ENCODE measurements at regions not wholly inside any gene's neighbourhood (a gene's known extent, or its start where the extent isn't known, plus 50 kb on each side); places are given as distances from the start of the nearest gene placed in this dataset.

DNA sequence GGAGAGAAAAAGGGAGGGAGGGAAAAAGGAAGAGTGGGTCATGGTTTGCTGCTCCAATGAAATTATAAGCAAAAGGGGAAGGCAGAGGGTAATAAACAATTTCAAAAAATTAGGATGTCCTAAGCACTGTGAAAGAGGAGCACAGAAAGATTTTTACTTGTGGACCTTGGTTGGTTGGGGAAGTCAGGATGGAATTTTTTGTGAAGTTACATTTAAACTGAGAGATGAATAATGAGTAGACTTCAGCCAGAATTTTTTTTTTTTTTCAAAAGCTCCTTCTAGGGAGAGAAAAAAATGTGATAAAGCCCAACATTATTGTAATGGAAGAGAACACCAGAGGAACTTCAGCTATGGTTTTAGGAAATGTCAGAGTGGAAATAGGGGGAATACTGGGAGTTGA is 515.9 kb upstream of the PAPPA start:
- H3K27ac ChIP-seq (ENCODE audit: low read depth, low read length) = no peak overlapping the region
- H3K36me3 ChIP-seq (ENCODE audit: control insufficient read depth, insufficient read depth, low read length) = no peaks in the 10 kb centered on the region
- no peak overlapping the region for H3K9ac ChIP-seq (ENCODE audit: low read length)
- H3K27me3 ChIP-seq (ENCODE audit: control insufficient read depth, insufficient read depth, low read length) = no peaks in the 10 kb centered on the region
- no peaks in the 10 kb centered on the region for H3K4me1 ChIP-seq (ENCODE audit: control insufficient read depth, insufficient read depth, low read length)
- no peak overlapping the region for H3K4me3 ChIP-seq (ENCODE audit: low read length)

DNA sequence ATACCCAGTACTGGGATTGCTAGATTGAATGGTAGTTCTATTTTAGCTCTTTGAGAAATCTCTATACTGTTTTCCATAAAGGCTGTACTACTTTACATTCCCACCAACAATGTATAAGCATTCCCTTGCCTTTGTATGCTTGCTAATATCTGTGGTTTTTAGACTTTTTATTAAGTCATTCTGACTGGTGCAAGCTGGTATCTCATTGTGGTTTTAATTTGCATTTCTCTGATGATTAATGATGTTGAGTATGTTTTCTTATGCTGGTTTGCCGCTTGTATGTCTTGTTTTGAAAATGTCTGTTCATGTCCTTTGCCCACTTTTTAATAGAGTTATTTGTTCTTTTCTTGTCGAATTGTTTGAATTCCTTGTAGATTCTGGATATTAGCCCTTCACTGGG is 512.7 kb upstream of the PAPPA start:
- Histone ChIP-seq H3K9ac (ENCODE audit: low read length) (no peak overlapping the region), H3K27me3 (ENCODE audit: control insufficient read depth, insufficient read depth, low read length) (no peaks in the 10 kb centered on the region), H3K4me1 (ENCODE audit: control insufficient read depth, insufficient read depth, low read length) (no peaks in the 10 kb centered on the region), H3K27ac (ENCODE audit: low read depth, low read length) (no peak overlapping the region), H3K4me3 (ENCODE audit: low read length) (no peak overlapping the region), H3K36me3 (ENCODE audit: control insufficient read depth, insufficient read depth, low read length) (no peaks in the 10 kb centered on the region)

DNA sequence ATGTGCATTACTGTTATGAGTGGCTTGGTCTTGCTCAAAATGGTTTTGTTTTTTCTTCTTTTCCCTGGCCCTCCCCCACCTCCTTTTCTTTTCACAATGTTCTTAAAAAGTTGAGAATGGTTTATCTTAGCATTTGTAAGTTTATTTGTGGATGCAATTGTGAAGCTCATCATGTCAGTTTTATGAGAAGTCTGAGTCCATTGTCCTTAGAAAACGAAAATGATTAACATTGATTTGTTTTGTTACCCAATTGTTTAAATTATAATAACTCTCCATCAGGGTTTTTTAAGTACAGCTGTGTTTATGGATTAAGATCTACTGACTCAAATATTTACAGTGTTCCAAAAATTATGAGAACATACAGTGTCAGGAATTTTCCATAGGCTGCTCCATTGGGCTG is 511.3 kb upstream of the PAPPA start:
- no peaks in the 10 kb centered on the region for H3K4me1 ChIP-seq (ENCODE audit: control insufficient read depth, insufficient read depth, low read length)
- no peak overlapping the region for H3K9ac ChIP-seq (ENCODE audit: low read length)
- no peaks in the 10 kb centered on the region for H3K27me3 ChIP-seq (ENCODE audit: control insufficient read depth, insufficient read depth, low read length)
- no peak overlapping the region for H3K4me3 ChIP-seq (ENCODE audit: low read length)
- no peaks in the 10 kb centered on the region for H3K36me3 ChIP-seq (ENCODE audit: control insufficient read depth, insufficient read depth, low read length)
- H3K27ac ChIP-seq (ENCODE audit: low read depth, low read length) = no peak overlapping the region

DNA sequence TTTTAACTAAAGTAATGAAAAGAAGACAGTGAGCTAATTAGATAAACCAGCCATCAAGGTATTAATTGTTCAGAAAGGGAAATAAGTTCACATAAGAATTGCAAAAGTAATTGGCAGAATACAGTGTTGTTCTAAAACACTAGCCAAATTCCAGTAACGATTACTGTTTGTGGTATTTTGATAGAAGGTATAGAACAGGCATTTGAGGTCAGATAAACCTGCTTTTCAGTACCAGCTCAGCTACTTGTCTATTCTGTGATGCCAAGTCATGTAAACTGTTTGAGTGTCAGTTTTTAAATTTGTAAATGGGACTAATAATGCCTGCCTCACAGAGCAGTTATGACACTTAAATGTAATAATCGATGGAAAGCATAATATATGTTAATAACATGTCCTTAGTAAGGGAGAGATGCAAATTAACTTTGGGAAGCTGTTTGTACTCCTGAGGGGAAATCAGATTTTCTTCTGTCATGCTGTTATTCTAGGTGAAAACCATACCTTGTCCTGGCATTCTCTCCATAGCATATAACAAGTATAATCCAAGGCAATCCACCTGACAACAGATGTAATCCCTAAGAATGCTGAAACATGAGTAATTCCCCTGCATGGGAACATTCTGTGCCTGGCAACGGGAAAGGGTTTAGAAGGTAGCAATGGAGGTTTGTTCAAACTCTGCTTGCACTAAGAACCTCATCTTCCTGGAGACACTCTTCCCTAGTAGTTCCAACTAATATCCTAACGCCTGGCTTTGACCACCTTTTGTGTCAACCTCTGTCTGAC is 509.5 kb upstream of the PAPPA start:
- Histone ChIP-seq H3K4me3 (ENCODE audit: low read length) (no peak overlapping the region), H3K36me3 (ENCODE audit: control insufficient read depth, insufficient read depth, low read length) (no peaks in the 10 kb centered on the region), H3K4me1 (ENCODE audit: control insufficient read depth, insufficient read depth, low read length) (no peaks in the 10 kb centered on the region), H3K27ac (ENCODE audit: low read depth, low read length) (no peak overlapping the region), H3K9ac (ENCODE audit: low read length) (no peak overlapping the region), H3K27me3 (ENCODE audit: control insufficient read depth, insufficient read depth, low read length) (no peaks in the 10 kb centered on the region)

DNA sequence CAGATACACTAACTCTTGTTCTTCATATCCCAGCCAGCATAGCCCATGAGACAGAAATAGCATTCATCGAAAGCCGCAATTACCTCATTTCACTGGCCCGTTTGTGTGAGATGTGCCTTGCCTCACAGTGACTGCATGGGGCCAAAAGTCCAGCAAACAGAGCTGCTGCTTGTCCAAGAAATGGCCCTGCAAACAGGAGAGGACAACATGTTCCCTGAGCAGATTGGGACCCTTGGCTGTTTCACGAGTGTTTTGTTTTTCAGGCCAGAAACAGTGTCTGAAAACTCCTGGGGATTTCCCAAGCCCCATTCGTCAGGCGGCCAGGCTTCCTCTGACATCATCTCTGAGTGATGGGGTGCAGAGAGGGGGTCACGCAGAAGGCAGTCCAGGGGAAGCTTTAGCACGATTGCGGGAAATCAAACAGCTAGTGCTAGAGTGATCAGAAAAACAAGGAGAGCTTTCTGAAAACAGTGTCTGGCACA is 503.6 kb upstream of the PAPPA start:
- no peaks in the 10 kb centered on the region for H3K27me3 ChIP-seq (ENCODE audit: control insufficient read depth, insufficient read depth, low read length)
- peak overlapping the region; percentile 81 for H3K27ac ChIP-seq (ENCODE audit: low read depth, low read length)
- H3K9ac ChIP-seq (ENCODE audit: low read length) = no peak overlapping the region
- no peaks in the 10 kb centered on the region for H3K36me3 ChIP-seq (ENCODE audit: control insufficient read depth, insufficient read depth, low read length)
- H3K4me1 ChIP-seq (ENCODE audit: control insufficient read depth, insufficient read depth, low read length) = peaks cover 6% of the 10 kb centered on the region
- H3K4me3 ChIP-seq (ENCODE audit: low read length) = no peak overlapping the region

DNA sequence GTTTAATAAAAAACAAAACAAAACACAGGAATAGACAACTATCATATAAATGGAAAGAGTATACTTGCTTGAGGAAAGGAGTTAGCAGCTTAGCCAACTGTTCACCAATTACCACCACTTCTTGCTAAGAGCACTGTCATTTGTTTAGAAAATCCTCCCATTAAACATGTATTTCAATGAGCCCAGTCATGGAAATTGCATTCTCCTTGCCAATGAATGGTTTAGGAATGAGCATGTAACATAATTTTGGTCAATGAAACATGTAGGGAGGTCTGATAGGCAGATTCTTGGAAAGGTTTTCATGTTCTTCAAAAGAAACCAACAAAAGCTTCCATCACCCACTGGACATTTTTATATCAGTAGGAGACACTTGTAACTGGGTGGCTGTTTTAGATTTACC is 502.8 kb upstream of the PAPPA start:
- Histone ChIP-seq H3K9ac (ENCODE audit: low read length) (no peak overlapping the region), H3K4me3 (ENCODE audit: low read length) (no peak overlapping the region), H3K36me3 (ENCODE audit: control insufficient read depth, insufficient read depth, low read length) (no peaks in the 10 kb centered on the region), H3K27ac (ENCODE audit: low read depth, low read length) (peak overlapping the region; percentile 81), H3K27me3 (ENCODE audit: control insufficient read depth, insufficient read depth, low read length) (no peaks in the 10 kb centered on the region), H3K4me1 (ENCODE audit: control insufficient read depth, insufficient read depth, low read length) (peaks cover 6% of the 10 kb centered on the region)

DNA sequence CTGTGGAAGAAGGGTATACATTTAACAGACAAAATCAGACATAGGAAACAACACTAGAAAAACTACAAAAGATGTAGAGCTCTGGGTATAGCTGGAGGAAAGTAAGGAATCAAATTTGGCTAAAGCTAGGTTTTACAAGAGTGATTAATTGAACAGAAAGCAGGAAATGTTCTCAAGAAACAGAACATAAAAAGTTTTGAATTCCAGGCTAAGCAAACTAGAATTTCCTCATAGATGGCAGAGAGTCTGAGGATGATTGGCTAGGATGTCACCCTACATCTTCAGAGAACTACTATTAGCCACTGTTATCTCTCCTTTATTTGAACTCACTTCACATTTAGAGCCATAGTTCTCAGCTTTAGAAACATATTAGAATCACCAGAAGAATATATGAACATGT is 502.1 kb upstream of the PAPPA start:
- H3K4me3 ChIP-seq (ENCODE audit: low read length) = no peak overlapping the region
- no peak overlapping the region for H3K9ac ChIP-seq (ENCODE audit: low read length)
- peak overlapping the region; percentile 81 for H3K27ac ChIP-seq (ENCODE audit: low read depth, low read length)
- H3K36me3 ChIP-seq (ENCODE audit: control insufficient read depth, insufficient read depth, low read length) = no peaks in the 10 kb centered on the region
- H3K4me1 ChIP-seq (ENCODE audit: control insufficient read depth, insufficient read depth, low read length) = peaks cover 6% of the 10 kb centered on the region
- no peaks in the 10 kb centered on the region for H3K27me3 ChIP-seq (ENCODE audit: control insufficient read depth, insufficient read depth, low read length)

DNA sequence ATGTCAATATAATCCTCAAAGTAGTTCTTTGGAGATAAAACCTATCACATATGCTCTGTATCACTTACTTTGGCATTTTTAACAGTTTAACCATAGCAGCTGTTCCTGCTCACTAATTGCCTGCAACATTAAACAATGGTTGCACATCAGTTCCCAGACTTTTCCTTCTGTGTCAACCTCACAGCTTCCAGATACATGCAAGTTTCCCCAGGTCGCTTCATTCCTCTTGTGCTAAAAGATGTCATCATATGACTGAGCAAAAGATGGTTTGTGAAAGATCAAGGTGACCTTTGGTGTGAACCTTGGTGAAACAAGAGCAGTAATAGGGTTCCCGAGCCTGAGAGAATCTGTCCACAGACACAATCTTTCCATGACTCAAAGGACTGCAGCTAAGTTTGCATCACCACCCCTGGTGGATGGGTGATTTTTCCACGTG is 500.4 kb upstream of the PAPPA start:
- no peaks in the 10 kb centered on the region for H3K36me3 ChIP-seq (ENCODE audit: control insufficient read depth, insufficient read depth, low read length)
- no peaks in the 10 kb centered on the region for H3K27me3 ChIP-seq (ENCODE audit: control insufficient read depth, insufficient read depth, low read length)
- H3K27ac ChIP-seq (ENCODE audit: low read depth, low read length) = peak overlapping the region; percentile 34
- H3K4me3 ChIP-seq (ENCODE audit: low read length) = no peak overlapping the region
- peaks cover 6% of the 10 kb centered on the region for H3K4me1 ChIP-seq (ENCODE audit: control insufficient read depth, insufficient read depth, low read length)
- no peak overlapping the region for H3K9ac ChIP-seq (ENCODE audit: low read length)

DNA sequence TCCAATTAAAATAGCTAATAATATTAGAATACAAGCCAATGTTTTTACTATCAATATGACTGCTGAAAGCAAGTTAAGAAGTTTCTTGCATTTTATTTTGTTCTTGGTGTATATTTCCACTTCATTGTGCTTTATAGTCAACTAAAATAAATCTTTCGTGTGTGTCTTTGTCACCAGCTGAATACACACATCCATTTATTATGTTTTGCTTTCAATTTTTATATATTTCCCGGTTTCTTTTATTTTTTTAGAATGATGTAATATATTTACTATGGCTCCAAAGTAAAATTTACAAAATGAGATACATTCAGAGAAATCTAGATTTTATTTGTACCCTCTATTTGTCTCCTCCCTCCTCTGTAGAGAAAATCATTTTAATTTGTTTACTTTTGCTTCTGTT is 495.9 kb upstream of the PAPPA start:
- Histone ChIP-seq H3K36me3 (ENCODE audit: control insufficient read depth, insufficient read depth, low read length) (no peaks in the 10 kb centered on the region), H3K27ac (ENCODE audit: low read depth, low read length) (no peak overlapping the region), H3K9ac (ENCODE audit: low read length) (no peak overlapping the region), H3K4me3 (ENCODE audit: low read length) (no peak overlapping the region), H3K4me1 (ENCODE audit: control insufficient read depth, insufficient read depth, low read length) (no peaks in the 10 kb centered on the region), H3K27me3 (ENCODE audit: control insufficient read depth, insufficient read depth, low read length) (no peaks in the 10 kb centered on the region)

DNA sequence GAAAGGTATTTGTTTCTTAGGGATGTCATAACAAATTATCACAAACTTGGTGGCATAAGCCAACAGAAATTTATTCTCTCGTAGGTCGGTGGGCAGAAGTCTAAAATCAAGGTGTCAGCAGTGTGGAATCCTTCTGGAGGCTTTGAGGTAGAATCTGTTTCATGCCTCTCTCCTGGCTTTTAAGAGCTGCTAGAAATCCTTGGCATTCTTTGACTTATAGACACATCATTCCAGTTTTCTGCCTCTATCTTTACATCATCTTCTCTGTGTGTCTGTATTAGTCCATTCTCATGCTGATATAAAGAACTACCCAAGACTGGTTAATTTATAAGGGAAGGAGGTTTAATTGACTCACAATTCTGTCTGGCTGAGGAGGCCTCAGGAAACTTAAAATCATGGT is 488.1 kb upstream of the PAPPA start:
- H3K27ac ChIP-seq (ENCODE audit: low read depth, low read length) = no peak overlapping the region
- no peaks in the 10 kb centered on the region for H3K36me3 ChIP-seq (ENCODE audit: control insufficient read depth, insufficient read depth, low read length)
- H3K4me1 ChIP-seq (ENCODE audit: control insufficient read depth, insufficient read depth, low read length) = peaks cover 3% of the 10 kb centered on the region
- H3K4me3 ChIP-seq (ENCODE audit: low read length) = no peak overlapping the region
- no peaks in the 10 kb centered on the region for H3K27me3 ChIP-seq (ENCODE audit: control insufficient read depth, insufficient read depth, low read length)
- no peak overlapping the region for H3K9ac ChIP-seq (ENCODE audit: low read length)

DNA sequence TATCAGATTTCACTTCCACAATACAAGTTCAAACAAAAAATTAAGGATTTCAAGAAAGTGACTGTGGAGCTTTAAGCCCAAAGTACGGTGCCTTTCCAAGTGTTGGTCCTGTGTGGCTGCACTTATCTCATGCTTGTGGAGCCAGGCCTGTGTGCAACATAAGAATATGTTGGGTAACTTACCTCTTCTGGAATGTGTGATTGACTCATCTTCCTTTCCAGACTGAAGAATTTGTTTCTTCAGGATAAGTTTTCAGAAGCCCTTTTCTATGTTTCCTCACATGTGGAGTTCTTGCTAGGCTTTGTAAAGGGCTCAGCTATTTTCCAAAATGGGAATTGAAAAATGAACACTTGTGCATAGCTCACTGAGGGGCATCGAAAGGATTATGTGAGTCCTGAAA is 485.1 kb upstream of the PAPPA start:
- peaks cover 6% of the 10 kb centered on the region for H3K4me1 ChIP-seq (ENCODE audit: control insufficient read depth, insufficient read depth, low read length)
- H3K4me3 ChIP-seq (ENCODE audit: low read length) = no peak overlapping the region
- H3K9ac ChIP-seq (ENCODE audit: low read length) = no peak overlapping the region
- no peaks in the 10 kb centered on the region for H3K27me3 ChIP-seq (ENCODE audit: control insufficient read depth, insufficient read depth, low read length)
- H3K36me3 ChIP-seq (ENCODE audit: control insufficient read depth, insufficient read depth, low read length) = no peaks in the 10 kb centered on the region
- no peak overlapping the region for H3K27ac ChIP-seq (ENCODE audit: low read depth, low read length)

DNA sequence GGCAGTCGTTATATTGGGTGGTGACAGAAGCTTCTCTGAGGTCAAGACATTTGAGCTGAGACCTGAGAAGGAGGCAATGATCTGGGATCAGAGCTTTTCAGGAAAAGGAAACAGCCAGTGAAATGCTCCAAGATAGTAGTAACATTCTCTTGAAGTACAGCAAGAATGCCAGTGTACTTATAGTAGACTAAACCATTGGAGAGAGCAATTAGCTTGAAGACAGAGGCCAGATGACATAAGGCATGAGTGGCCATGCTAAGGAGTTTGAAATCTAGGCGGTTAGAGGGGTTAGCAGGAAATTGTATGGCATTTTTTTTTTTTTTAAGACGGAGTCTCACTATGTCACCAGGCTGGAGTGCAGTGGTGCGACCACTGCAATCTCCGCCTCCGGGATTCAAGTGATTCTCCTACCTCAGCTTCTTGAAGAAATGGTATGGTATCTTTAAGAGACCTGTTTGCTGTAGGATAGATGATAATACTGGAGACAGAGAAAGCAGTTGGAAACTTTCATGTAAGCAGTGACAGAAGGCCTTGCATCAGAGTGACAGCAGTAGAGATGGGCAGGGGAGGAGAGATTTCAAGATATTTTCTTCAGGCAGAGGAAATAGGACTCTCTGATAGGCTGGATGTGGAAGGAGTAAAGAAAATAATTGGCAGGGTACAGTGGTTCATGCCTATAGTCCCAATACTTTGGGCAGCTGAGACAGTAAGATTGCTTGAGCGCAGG is 482.2 kb upstream of the PAPPA start:
- Histone ChIP-seq H3K36me3 (ENCODE audit: control insufficient read depth, insufficient read depth, low read length) (no peaks in the 10 kb centered on the region), H3K27me3 (ENCODE audit: control insufficient read depth, insufficient read depth, low read length) (no peaks in the 10 kb centered on the region), H3K4me1 (ENCODE audit: control insufficient read depth, insufficient read depth, low read length) (peaks cover 6% of the 10 kb centered on the region), H3K4me3 (ENCODE audit: low read length) (no peak overlapping the region), H3K27ac (ENCODE audit: low read depth, low read length) (no peak overlapping the region), H3K9ac (ENCODE audit: low read length) (no peak overlapping the region)

DNA sequence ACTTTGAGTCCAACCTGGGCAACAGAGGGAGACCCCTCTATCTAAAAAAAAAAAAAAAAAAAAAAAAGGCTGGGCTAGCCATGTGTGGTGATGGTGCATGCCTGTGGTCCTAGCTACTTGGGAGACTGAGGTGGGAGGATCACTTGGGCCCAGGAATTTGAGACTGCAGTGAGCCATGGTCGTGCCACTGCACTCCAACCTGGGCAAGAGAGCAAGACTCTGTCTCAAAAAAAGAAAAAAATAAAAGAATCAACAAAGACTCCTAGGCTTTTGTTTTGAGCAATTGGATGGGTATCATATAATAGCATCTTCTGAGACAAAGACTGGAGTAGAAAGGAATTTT is 481.7 kb upstream of the PAPPA start:
- Histone ChIP-seq H3K27ac (ENCODE audit: low read depth, low read length) (no peak overlapping the region), H3K4me1 (ENCODE audit: control insufficient read depth, insufficient read depth, low read length) (peaks cover 6% of the 10 kb centered on the region), H3K36me3 (ENCODE audit: control insufficient read depth, insufficient read depth, low read length) (no peaks in the 10 kb centered on the region), H3K9ac (ENCODE audit: low read length) (no peak overlapping the region), H3K4me3 (ENCODE audit: low read length) (no peak overlapping the region), H3K27me3 (ENCODE audit: control insufficient read depth, insufficient read depth, low read length) (no peaks in the 10 kb centered on the region)
